ENCODE measurements at regions not wholly inside any gene's neighbourhood (a gene's known extent, or its start where the extent isn't known, plus 50 kb on each side); places are given as distances from the start of the nearest gene placed in this dataset.
"Not testable (repeated sequence)": the region's sequence is repeated elsewhere in the genome, so short reads cannot be mapped to it uniquely, and the experiment has no call there.

- no peaks in the 10 kb centered on the region for H3K79me2 ChIP-seq (ENCODE audit: low read length)
- no peaks in the 10 kb centered on the region for H4K20me1 ChIP-seq (ENCODE audit: insufficient read depth, low read depth, low read length)
- H3K27me3 ChIP-seq (ENCODE audit: low read length): no peaks in the 10 kb centered on the region
- H3K4me1 ChIP-seq (ENCODE audit: low read length): peaks cover 52% of the 10 kb centered on the region
- no peak overlapping the region for H3K27ac ChIP-seq (ENCODE audit: low read length)
- no peaks in the 10 kb centered on the region for H3K9me2 ChIP-seq (replicated peaks; ENCODE audit: insufficient read depth, low read length)
- H3K36me3 ChIP-seq (ENCODE audit: insufficient read depth, low read length): no peaks in the 10 kb centered on the region
- H2AFZ ChIP-seq (ENCODE audit: low read length): peak overlapping the region; percentile 53
- H3K9me3 ChIP-seq (ENCODE audit: low read length): no peaks in the 10 kb centered on the region
- H3K4me2 ChIP-seq (ENCODE audit: low read depth, low read length, poor library complexity, severe bottlenecking): no peak overlapping the region
- no peak for DNase-seq
- H3K9ac ChIP-seq (ENCODE audit: low read length): no peak overlapping the region
- no peak overlapping the region for H3K4me3 ChIP-seq (ENCODE audit: low read length)
Observed at GRCh38 chr4:54840430-54840829, 182.7 kb downstream of the KIT start.

GRCh38 chr4:54838301-54838700 lies 180.5 kb downstream of the KIT start:
- Histone ChIP-seq H2AFZ (ENCODE audit: low read length) (no peak overlapping the region), H3K27me3 (ENCODE audit: low read length) (no peaks in the 10 kb centered on the region), H3K4me3 (ENCODE audit: low read length) (no peak overlapping the region), H3K9me3 (ENCODE audit: low read length) (no peaks in the 10 kb centered on the region), H4K20me1 (ENCODE audit: insufficient read depth, low read depth, low read length) (no peaks in the 10 kb centered on the region), H3K4me2 (ENCODE audit: low read depth, low read length, poor library complexity, severe bottlenecking) (no peak overlapping the region), H3K9me2 (replicated peaks; ENCODE audit: insufficient read depth, low read length) (no peaks in the 10 kb centered on the region), H3K79me2 (ENCODE audit: low read length) (no peaks in the 10 kb centered on the region), H3K36me3 (ENCODE audit: insufficient read depth, low read length) (no peaks in the 10 kb centered on the region), H3K9ac (ENCODE audit: low read length) (no peak overlapping the region), H3K4me1 (ENCODE audit: low read length) (peaks cover 30% of the 10 kb centered on the region), H3K27ac (ENCODE audit: low read length) (no peak overlapping the region)
- DNase-seq: no peak

GRCh38 chr4:54837576-54838140 lies 179.9 kb downstream of the KIT start:
- Histone ChIP-seq H3K9me3 (ENCODE audit: low read length) (no peaks in the 10 kb centered on the region), H4K20me1 (ENCODE audit: insufficient read depth, low read depth, low read length) (no peaks in the 10 kb centered on the region), H2AFZ (ENCODE audit: low read length) (no peak overlapping the region), H3K4me1 (ENCODE audit: low read length) (peaks cover 24% of the 10 kb centered on the region), H3K4me3 (ENCODE audit: low read length) (no peak overlapping the region), H3K36me3 (ENCODE audit: insufficient read depth, low read length) (no peaks in the 10 kb centered on the region), H3K27me3 (ENCODE audit: low read length) (no peaks in the 10 kb centered on the region), H3K79me2 (ENCODE audit: low read length) (no peaks in the 10 kb centered on the region), H3K9me2 (replicated peaks; ENCODE audit: insufficient read depth, low read length) (no peaks in the 10 kb centered on the region), H3K4me2 (ENCODE audit: low read depth, low read length, poor library complexity, severe bottlenecking) (no peak overlapping the region), H3K9ac (ENCODE audit: low read length) (no peak overlapping the region), H3K27ac (ENCODE audit: low read length) (no peak overlapping the region)
- DNase-seq: no peak

GRCh38 chr4:54828361-54828760 lies 170.6 kb downstream of the KIT start:
- not testable (repeated sequence) for H3K27me3 ChIP-seq (ENCODE audit: low read length); H3K27ac ChIP-seq (ENCODE audit: low read length); H3K36me3 ChIP-seq (ENCODE audit: insufficient read depth, low read length); DNase-seq; H3K4me2 ChIP-seq (ENCODE audit: low read depth, low read length, poor library complexity, severe bottlenecking); H3K9ac ChIP-seq (ENCODE audit: low read length); H3K4me1 ChIP-seq (ENCODE audit: low read length); H3K9me2 ChIP-seq (replicated peaks; ENCODE audit: insufficient read depth, low read length); H2AFZ ChIP-seq (ENCODE audit: low read length); H3K9me3 ChIP-seq (ENCODE audit: low read length); H3K79me2 ChIP-seq (ENCODE audit: low read length); H4K20me1 ChIP-seq (ENCODE audit: insufficient read depth, low read depth, low read length); H3K4me3 ChIP-seq (ENCODE audit: low read length)

DNA sequence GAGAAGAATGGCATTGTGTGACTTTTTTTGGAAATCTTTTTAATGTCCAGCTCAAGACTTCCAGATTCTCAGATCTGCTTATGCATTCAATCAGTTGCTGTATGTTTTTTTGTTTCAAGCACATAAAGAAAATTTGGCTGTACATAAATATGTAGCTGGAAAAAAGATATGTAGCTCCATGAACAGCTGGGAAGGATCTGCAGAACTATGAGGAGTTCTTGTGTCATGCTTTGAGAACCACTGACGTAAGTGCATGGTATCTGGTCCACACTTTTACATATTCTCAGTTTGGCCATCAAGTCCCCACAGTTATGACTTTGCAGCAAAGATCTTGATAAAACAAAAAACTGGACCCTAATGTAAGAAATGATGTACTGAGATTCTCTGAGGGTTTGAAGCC lies 165.9 kb downstream of the KIT start:
- H3K36me3 ChIP-seq (ENCODE audit: insufficient read depth, low read length): no peaks in the 10 kb centered on the region
- H4K20me1 ChIP-seq (ENCODE audit: insufficient read depth, low read depth, low read length): no peaks in the 10 kb centered on the region
- no peaks in the 10 kb centered on the region for H3K4me1 ChIP-seq (ENCODE audit: low read length)
- H3K79me2 ChIP-seq (ENCODE audit: low read length): no peaks in the 10 kb centered on the region
- no peak for DNase-seq
- H3K27me3 ChIP-seq (ENCODE audit: low read length): no peaks in the 10 kb centered on the region
- no peak overlapping the region for H2AFZ ChIP-seq (ENCODE audit: low read length)
- H3K27ac ChIP-seq (ENCODE audit: low read length): no peak overlapping the region
- no peak overlapping the region for H3K9ac ChIP-seq (ENCODE audit: low read length)
- no peak overlapping the region for H3K4me3 ChIP-seq (ENCODE audit: low read length)
- H3K4me2 ChIP-seq (ENCODE audit: low read depth, low read length, poor library complexity, severe bottlenecking): no peak overlapping the region
- H3K9me3 ChIP-seq (ENCODE audit: low read length): no peaks in the 10 kb centered on the region
- no peaks in the 10 kb centered on the region for H3K9me2 ChIP-seq (replicated peaks; ENCODE audit: insufficient read depth, low read length)

DNA sequence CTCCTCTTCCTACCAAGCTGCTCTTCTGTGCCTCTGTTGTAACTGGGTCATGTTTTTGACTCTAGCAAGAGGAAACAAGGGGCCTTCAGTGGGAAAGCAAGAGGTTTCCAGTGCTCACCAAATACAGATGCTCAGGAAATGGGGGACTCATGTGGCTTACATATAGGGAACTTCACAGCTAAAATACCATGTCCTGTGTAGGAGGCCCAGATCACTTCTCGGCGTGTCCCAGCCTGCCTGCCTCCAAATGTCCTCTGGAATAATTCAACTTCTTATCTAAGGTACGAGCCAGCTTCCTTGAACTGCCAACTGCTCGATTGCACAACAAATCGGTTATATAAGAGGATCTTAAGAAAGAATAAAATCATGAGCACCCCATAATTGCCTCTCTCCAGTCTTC lies 161.3 kb downstream of the KIT start:
- H3K79me2 ChIP-seq (ENCODE audit: low read length): no peaks in the 10 kb centered on the region
- no peak overlapping the region for H2AFZ ChIP-seq (ENCODE audit: low read length)
- no peak for DNase-seq
- no peak overlapping the region for H3K4me2 ChIP-seq (ENCODE audit: low read depth, low read length, poor library complexity, severe bottlenecking)
- no peak overlapping the region for H3K27ac ChIP-seq (ENCODE audit: low read length)
- H3K36me3 ChIP-seq (ENCODE audit: insufficient read depth, low read length): no peaks in the 10 kb centered on the region
- H3K27me3 ChIP-seq (ENCODE audit: low read length): no peaks in the 10 kb centered on the region
- no peaks in the 10 kb centered on the region for H3K9me2 ChIP-seq (replicated peaks; ENCODE audit: insufficient read depth, low read length)
- no peak overlapping the region for H3K9ac ChIP-seq (ENCODE audit: low read length)
- H3K9me3 ChIP-seq (ENCODE audit: low read length): no peaks in the 10 kb centered on the region
- H3K4me3 ChIP-seq (ENCODE audit: low read length): no peak overlapping the region
- H3K4me1 ChIP-seq (ENCODE audit: low read length): no peaks in the 10 kb centered on the region
- no peaks in the 10 kb centered on the region for H4K20me1 ChIP-seq (ENCODE audit: insufficient read depth, low read depth, low read length)

DNA sequence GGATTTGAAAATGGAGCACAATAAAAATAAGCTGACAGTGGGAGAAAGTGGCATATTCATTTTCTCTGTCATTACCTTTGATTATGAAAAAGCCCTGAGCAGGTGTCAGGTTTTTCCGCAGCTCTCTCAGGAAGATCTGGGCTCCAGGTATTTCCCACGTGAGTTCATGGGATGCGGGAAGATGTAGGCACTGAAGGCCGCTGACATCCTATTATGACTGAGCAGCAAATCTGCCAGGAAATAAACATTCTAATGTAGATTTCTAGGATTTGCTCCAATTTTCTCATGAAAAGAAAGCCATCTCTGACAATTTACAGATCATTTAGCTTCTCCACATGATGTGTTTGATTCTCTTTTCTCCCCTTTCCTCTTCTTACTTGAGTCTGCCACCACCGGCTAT lies 160.7 kb downstream of the KIT start:
- Histone ChIP-seq H2AFZ (ENCODE audit: low read length) (no peak overlapping the region), H3K27ac (ENCODE audit: low read length) (no peak overlapping the region), H3K9me3 (ENCODE audit: low read length) (no peaks in the 10 kb centered on the region), H3K9ac (ENCODE audit: low read length) (no peak overlapping the region), H3K79me2 (ENCODE audit: low read length) (no peaks in the 10 kb centered on the region), H3K4me3 (ENCODE audit: low read length) (no peak overlapping the region), H3K36me3 (ENCODE audit: insufficient read depth, low read length) (no peaks in the 10 kb centered on the region), H3K4me1 (ENCODE audit: low read length) (no peaks in the 10 kb centered on the region), H3K9me2 (replicated peaks; ENCODE audit: insufficient read depth, low read length) (no peaks in the 10 kb centered on the region), H3K27me3 (ENCODE audit: low read length) (no peaks in the 10 kb centered on the region), H4K20me1 (ENCODE audit: insufficient read depth, low read depth, low read length) (no peaks in the 10 kb centered on the region), H3K4me2 (ENCODE audit: low read depth, low read length, poor library complexity, severe bottlenecking) (no peak overlapping the region)
- DNase-seq: no peak

DNA sequence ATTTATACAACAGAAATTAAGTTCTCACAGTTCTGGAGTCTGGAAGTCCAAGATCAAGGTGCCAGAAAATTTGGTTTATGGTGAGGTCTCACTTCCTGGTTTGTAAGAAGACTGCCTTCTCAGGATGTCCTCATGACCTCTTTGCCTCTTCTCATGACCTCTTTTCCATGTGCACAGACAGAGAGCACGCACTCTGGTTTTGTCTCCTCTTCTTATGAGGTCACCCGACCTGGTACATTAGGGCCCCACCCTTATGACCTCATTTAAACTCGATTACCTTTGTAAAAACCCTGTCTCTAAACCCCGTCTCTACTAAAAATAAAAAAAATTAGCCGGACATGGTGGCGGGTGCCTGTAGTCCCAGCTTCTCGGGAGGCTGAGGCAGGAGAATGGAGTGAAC lies 155.9 kb downstream of the KIT start:
- H3K79me2 ChIP-seq (ENCODE audit: low read length): no peaks in the 10 kb centered on the region
- no peak overlapping the region for H3K4me3 ChIP-seq (ENCODE audit: low read length)
- no peak overlapping the region for H3K4me2 ChIP-seq (ENCODE audit: low read depth, low read length, poor library complexity, severe bottlenecking)
- no peaks in the 10 kb centered on the region for H4K20me1 ChIP-seq (ENCODE audit: insufficient read depth, low read depth, low read length)
- no peak overlapping the region for H3K9ac ChIP-seq (ENCODE audit: low read length)
- no peaks in the 10 kb centered on the region for H3K9me3 ChIP-seq (ENCODE audit: low read length)
- H3K36me3 ChIP-seq (ENCODE audit: insufficient read depth, low read length): no peaks in the 10 kb centered on the region
- H3K4me1 ChIP-seq (ENCODE audit: low read length): no peaks in the 10 kb centered on the region
- no peaks in the 10 kb centered on the region for H3K9me2 ChIP-seq (replicated peaks; ENCODE audit: insufficient read depth, low read length)
- no peaks in the 10 kb centered on the region for H3K27me3 ChIP-seq (ENCODE audit: low read length)
- no peak for DNase-seq
- H3K27ac ChIP-seq (ENCODE audit: low read length): no peak overlapping the region
- H2AFZ ChIP-seq (ENCODE audit: low read length): no peak overlapping the region

DNA sequence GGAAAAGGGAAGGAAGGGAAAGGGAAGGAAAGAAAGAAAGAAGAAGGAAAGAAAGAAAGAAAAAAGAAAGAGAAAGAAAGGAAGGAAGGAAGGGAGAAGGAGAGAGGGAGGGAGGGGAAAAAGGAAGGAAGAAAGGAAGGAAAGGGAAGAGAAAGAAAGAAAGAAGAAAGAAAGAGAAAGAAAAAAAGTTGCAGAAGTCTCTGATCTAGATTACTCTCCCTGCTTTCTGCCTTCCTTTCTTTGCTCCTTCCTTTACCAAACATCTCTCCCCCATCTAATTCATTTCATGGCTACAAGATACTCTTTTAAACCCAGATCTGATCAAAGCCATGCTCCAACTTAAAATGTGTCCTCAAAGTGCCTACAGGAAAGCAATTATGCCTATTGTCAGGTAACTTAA lies 148.6 kb downstream of the KIT start:
- no peak for DNase-seq
- Histone ChIP-seq H2AFZ (ENCODE audit: low read length) (no peak overlapping the region), H3K27ac (ENCODE audit: low read length) (no peak overlapping the region), H3K9me3 (ENCODE audit: low read length) (no peaks in the 10 kb centered on the region), H3K79me2 (ENCODE audit: low read length) (no peaks in the 10 kb centered on the region), H3K36me3 (ENCODE audit: insufficient read depth, low read length) (no peaks in the 10 kb centered on the region), H3K9ac (ENCODE audit: low read length) (no peak overlapping the region), H3K27me3 (ENCODE audit: low read length) (no peaks in the 10 kb centered on the region), H4K20me1 (ENCODE audit: insufficient read depth, low read depth, low read length) (no peaks in the 10 kb centered on the region), H3K4me2 (ENCODE audit: low read depth, low read length, poor library complexity, severe bottlenecking) (no peak overlapping the region), H3K4me3 (ENCODE audit: low read length) (no peak overlapping the region), H3K4me1 (ENCODE audit: low read length) (peaks cover under 1% of the 10 kb centered on the region; the same call in 1 of the 2 replicates), H3K9me2 (replicated peaks; ENCODE audit: insufficient read depth, low read length) (no peaks in the 10 kb centered on the region)
